ENCODE measurements at regions not wholly inside any gene's neighbourhood (a gene's known extent, or its start where the extent isn't known, plus 50 kb on each side); places are given as distances from the start of the nearest gene placed in this dataset.

DNA sequence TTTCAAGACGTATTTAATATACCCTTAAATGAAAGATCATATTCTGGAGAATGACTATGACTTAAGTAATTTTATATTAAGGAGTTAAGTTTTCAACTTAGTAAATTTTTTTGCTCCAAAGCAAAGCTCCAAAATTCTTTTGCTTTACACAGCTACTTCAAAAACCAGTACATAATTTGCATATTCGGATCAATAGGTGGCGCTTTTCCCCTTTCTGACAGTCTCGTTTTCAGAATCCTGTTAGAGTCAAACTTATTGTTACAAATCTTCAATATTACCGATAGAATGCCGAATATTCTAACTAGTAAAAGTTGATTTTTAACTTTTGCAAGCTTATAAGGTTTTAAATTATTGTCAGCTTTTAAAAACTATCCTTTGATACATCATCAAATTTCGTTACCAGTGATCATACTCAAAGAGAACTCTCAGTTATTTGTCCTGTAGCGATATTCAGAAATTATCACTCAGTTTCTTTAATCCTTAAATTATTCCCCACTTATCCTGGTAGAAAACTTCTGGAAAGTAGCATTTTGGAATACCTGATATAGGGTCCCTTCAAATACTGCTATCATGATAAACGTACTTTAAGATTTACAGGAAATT, 852.7 kb upstream of the KLHL1 start:
- TF ChIP-seq POLR2A (IDR thresholded peaks at IDR 0.05; ENCODE audit: low read length) (no peak), GATA1 (IDR thresholded peaks at IDR 0.05; ENCODE audit: low read depth, low read length) (no peak)

Data from erythroblast (primary cell).